ENCODE measurements at regions not wholly inside any gene's neighbourhood (a gene's known extent, or its start where the extent isn't known, plus 50 kb on each side); places are given as distances from the start of the nearest gene placed in this dataset.

GRCh38 chr10:130777507-130778165 lies 533.9 kb downstream of the TCERG1L start:
- Histone ChIP-seq H2BK20ac (ENCODE audit: low read depth, low read length) (no peak overlapping the region), H3K9me3 (ENCODE audit: control insufficient read depth, insufficient read depth, low read length) (peaks cover 48% of the 10 kb centered on the region), H3K79me1 (ENCODE audit: low read depth in 1 of 2, low read length in 2 of 2) (no peaks in the 10 kb centered on the region), H4K8ac (ENCODE audit: low read depth in 2 of 2, low read length in 2 of 2) (no peak overlapping the region), H3K4me1 (ENCODE audit: control insufficient read depth, insufficient read depth, low read length) (no peaks in the 10 kb centered on the region), H3K9ac (ENCODE audit: low read depth, low read length) (no peak overlapping the region), H2AK9ac (replicated peaks; ENCODE audit: low read depth, low read length, poor library complexity) (no peak overlapping the region), H2BK120ac (ENCODE audit: low read depth, low read length) (no peak overlapping the region), H3K56ac (ENCODE audit: extremely low read depth, insufficient read depth, low read length) (no peak overlapping the region), H3K18ac (ENCODE audit: low read depth, low read length) (no peak overlapping the region), H2AK5ac (ENCODE audit: low read depth, low read length) (no peak overlapping the region), H2AFZ (replicated peaks; ENCODE audit: low read length, poor library complexity) (no peak overlapping the region), H3K9me1 (ENCODE audit: insufficient read depth, low read length) (no peaks in the 10 kb centered on the region), H3K4ac (ENCODE audit: low read depth, low read length) (no peak overlapping the region), H3K27me3 (ENCODE audit: control insufficient read depth, insufficient read depth, low read length) (no peaks in the 10 kb centered on the region), H4K20me1 (ENCODE audit: insufficient read depth, low read length) (no peaks in the 10 kb centered on the region), H2BK15ac (ENCODE audit: low read depth, low read length) (no peak overlapping the region), H3K23ac (ENCODE audit: low read depth, low read length) (no peak overlapping the region), H3K4me2 (ENCODE audit: low read depth, low read length) (no peak overlapping the region), H2BK5ac (ENCODE audit: low read depth, low read length, poor library complexity, severe bottlenecking) (no peak overlapping the region), H4K5ac (ENCODE audit: low read depth, low read length) (no peak overlapping the region), H3K14ac (replicated peaks; ENCODE audit: low read depth, low read length) (no peak overlapping the region), H3K36me3 (ENCODE audit: control insufficient read depth, insufficient read depth, low read length) (no peaks in the 10 kb centered on the region), H4K91ac (ENCODE audit: insufficient read depth, low read depth, low read length) (no peak overlapping the region), H3K4me3 (ENCODE audit: insufficient read depth, low read depth, low read length) (no peak overlapping the region), H3K27ac (ENCODE audit: insufficient read depth, low read length) (no peak overlapping the region)
- WGBS, 2 experiments (ENCODE audit: extremely low coverage in 2 of 2, insufficient read length in 1 of 2): 56% methylated on average over 3 of the region's 15 CpGs; no CpG with 5 or more reads in 1 of the 2 experiments
- POLR2A ChIA-PET (ENCODE audit: unreplicated experiment): no interaction called here
- TF ChIP-seq RFX5 (IDR thresholded peaks at IDR 0.05; ENCODE audit: low read depth, low read length) (no peak), RCOR1 (IDR thresholded peaks at IDR 0.05; ENCODE audit: insufficient replicate concordance, low read length) (no peak), POLR2A (IDR thresholded peaks at IDR 0.05; ENCODE audit: low read depth, low read length) (no peak), NFE2L2 (IDR thresholded peaks at IDR 0.05; ENCODE audit: low read depth, low read length) (no peak)
- dilution Hi-C loops (cut with HindIII; ENCODE audit: low sequenced_read_pairs, unreplicated experiment) (no loop called here), in situ Hi-C loops (cut with MboI; ENCODE audit: low sequenced_read_pairs) (no loop called here), intact Hi-C loops (cut with micrococcal nuclease) (no loop called here)
- BruUV-seq (replicated peaks): no TSS peak
- no peak for ATAC-seq (ENCODE audit: low read depth)
- DNase-seq: no peak
- CTCF ChIA-PET: no interaction called here
